ENCODE measurements at regions not wholly inside any gene's neighbourhood (a gene's known extent, or its start where the extent isn't known, plus 50 kb on each side); places are given as distances from the start of the nearest gene placed in this dataset.

DNA sequence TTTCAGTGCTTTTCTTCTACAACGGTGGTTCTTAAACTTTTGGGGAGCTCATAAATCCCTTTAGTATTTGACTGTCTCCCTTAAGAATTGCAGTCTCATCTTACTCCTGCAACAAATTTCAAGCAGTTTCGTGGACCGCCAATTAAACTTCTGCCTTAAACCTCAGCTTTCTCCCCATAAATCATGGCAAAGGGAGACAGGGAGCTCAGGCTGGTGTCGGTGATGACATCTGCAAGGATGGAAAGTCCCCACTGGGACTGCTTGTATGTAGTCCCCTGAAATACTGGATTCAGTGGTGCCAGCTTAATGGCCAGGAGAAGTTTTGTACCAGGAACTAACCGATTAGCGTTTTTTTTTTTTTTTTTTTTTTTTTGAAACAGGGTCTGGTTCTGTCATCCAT, 148.7 kb upstream of the ITGA6 start:
- Mint-ChIP-seq H3K27me3 (no peaks in the 10 kb centered on the region), H3K27ac (no peak overlapping the region), H3K9me3 (ENCODE audit: low read depth) (no peaks in the 10 kb centered on the region), H3K36me3 (peaks cover 8% of the 10 kb centered on the region), H3K4me1 (ENCODE audit: low read depth) (peaks cover 11% of the 10 kb centered on the region), H3K4me3 (no peak overlapping the region)

DNA sequence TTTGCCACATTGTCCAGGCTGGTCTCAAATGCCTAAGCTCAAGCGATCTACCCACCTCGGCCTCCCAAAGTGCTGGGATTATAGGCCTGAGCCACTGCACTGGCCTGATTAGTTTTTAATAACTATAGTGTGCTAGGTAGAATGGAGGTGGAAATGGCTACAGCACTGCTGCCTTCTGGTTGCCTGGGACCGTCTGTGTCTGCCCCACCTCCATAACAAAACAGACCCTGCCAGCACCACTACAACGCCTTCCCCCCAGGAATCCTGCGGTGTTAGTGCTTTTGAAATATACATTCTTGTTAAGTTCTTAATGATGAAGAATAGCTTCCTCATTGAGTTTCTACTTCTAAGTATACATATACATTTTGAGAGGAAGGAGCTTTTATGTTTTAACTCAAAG, 148.2 kb upstream of the ITGA6 start:
- no peak overlapping the region for H3K4me3 Mint-ChIP-seq
- peaks cover 8% of the 10 kb centered on the region for H3K36me3 Mint-ChIP-seq
- H3K27me3 Mint-ChIP-seq, result no peaks in the 10 kb centered on the region
- H3K9me3 Mint-ChIP-seq (ENCODE audit: low read depth), result no peaks in the 10 kb centered on the region
- H3K27ac Mint-ChIP-seq, result no peak overlapping the region
- peaks cover 7% of the 10 kb centered on the region for H3K4me1 Mint-ChIP-seq (ENCODE audit: low read depth)

DNA sequence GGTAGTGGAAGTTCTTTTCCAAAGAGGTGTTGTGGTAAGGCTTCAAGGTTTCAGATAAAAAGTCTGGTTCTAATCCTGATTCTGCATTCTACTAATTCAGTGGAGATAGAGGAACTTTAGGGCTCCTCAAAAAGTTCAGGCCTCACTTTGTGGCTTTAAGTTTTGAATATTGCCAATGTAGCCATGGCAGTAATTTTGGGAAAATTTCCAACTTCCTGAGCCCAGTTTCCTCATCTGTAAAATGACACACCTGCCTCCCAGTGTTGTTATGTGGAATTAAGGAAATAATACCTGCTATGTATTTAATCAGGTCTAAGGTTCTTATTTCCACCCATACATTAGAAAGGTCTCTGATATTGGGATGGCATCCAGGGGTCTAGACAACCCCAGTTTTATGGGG, 147.6 kb upstream of the ITGA6 start:
- Mint-ChIP-seq H3K27me3 (no peaks in the 10 kb centered on the region), H3K4me1 (ENCODE audit: low read depth) (peaks cover 8% of the 10 kb centered on the region), H3K36me3 (peaks cover 8% of the 10 kb centered on the region), H3K9me3 (ENCODE audit: low read depth) (no peaks in the 10 kb centered on the region), H3K4me3 (no peak overlapping the region), H3K27ac (no peak overlapping the region)

GRCh38 chr2:172280571-172281361, 146.6 kb upstream of the ITGA6 start:
- Mint-ChIP-seq H3K27me3 (no peaks in the 10 kb centered on the region), H3K4me3 (no peak overlapping the region), H3K9me3 (ENCODE audit: low read depth) (no peaks in the 10 kb centered on the region), H3K36me3 (peaks cover 8% of the 10 kb centered on the region), H3K27ac (no peak overlapping the region), H3K4me1 (ENCODE audit: low read depth) (peaks cover 9% of the 10 kb centered on the region)

- Mint-ChIP-seq H3K9me3 (ENCODE audit: low read depth) (no peaks in the 10 kb centered on the region), H3K27me3 (no peaks in the 10 kb centered on the region), H3K36me3 (peaks cover 2% of the 10 kb centered on the region), H3K27ac (no peak overlapping the region), H3K4me3 (no peak overlapping the region), H3K4me1 (ENCODE audit: low read depth) (peaks cover 20% of the 10 kb centered on the region)
Measured at GRCh38 chr2:172281648-172282570, 145.5 kb upstream of the ITGA6 start.

GRCh38 chr2:172282944-172283343, 144.4 kb upstream of the ITGA6 start:
- Mint-ChIP-seq H3K27me3 (no peaks in the 10 kb centered on the region), H3K36me3 (no peaks in the 10 kb centered on the region), H3K9me3 (ENCODE audit: low read depth) (no peaks in the 10 kb centered on the region), H3K27ac (no peak overlapping the region), H3K4me3 (no peak overlapping the region), H3K4me1 (ENCODE audit: low read depth) (peaks cover 24% of the 10 kb centered on the region)

DNA sequence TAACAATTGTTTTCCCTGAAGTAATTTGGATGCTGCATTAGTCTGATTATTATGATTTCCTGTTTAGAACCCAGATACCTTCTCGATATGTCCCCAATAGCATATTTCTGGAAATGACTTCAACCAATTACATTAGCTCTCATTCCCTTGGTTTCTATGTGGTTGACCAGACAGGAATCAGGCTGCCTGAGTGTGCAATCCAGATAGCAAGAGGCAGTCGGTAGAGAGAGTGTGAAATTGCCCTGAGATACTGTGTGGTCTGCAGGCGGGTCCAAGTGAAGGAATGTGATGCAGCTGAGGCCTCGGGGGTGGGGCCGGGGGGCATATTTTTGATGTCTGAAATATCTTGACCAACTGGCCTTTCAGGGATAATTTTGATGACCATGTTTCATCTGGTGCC, 143.9 kb upstream of the ITGA6 start:
- no peaks in the 10 kb centered on the region for H3K9me3 Mint-ChIP-seq (ENCODE audit: low read depth)
- no peak overlapping the region for H3K4me3 Mint-ChIP-seq
- no peaks in the 10 kb centered on the region for H3K36me3 Mint-ChIP-seq
- H3K27me3 Mint-ChIP-seq, result no peaks in the 10 kb centered on the region
- H3K4me1 Mint-ChIP-seq (ENCODE audit: low read depth), result peaks cover 29% of the 10 kb centered on the region
- H3K27ac Mint-ChIP-seq, result no peak overlapping the region

DNA sequence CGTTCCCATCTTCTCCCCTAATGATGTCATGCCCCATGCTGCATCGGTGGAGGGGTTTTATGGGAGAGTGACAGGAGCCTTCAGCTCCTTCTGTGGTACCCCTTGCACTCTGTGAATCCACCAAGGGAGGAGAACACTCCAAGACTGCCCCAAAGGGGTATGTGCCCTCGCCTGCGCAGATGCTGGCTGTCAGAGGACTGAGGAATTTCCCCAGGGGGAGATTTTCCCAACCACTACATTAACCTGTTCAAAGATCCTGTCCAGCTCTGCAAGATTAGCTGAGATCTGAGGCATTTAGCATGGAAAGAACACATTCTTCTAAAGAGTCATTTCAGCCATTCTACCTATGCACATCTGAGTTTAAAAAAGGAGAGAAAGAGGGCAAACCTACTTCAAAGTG, 143.2 kb upstream of the ITGA6 start:
- Mint-ChIP-seq H3K27me3 (no peaks in the 10 kb centered on the region), H3K36me3 (no peaks in the 10 kb centered on the region), H3K4me3 (no peak overlapping the region), H3K9me3 (ENCODE audit: low read depth) (no peaks in the 10 kb centered on the region), H3K27ac (no peak overlapping the region), H3K4me1 (ENCODE audit: low read depth) (peaks cover 33% of the 10 kb centered on the region)

DNA sequence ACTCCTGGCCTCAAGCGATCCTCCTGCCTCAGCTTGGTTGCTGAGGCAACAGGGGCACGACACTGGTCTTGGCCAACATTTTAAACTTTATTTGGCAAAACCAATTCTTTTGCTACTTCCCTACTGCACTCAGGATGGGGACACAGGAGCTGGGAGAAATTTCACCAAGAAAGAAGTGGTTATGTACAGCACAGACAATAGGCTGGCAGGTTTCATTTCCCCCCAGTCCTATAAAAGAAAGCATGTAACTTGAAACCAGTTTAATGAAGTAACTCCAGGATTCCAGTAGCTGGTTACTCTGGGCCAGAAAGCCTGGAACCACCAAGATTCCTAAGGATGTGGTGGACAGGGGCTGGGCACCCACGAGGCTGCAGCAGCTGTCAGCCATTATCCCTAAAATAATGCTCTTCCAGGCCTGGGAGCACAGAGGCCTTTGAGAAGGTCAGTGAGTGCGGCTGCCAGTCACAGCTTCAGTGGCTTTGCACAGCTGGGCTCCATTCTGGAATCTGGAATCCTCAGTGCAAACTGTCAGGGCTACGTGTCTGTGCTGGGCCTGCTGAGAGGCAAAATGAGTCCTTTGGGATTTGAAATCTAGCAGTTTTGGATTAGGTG, 142.3 kb upstream of the ITGA6 start:
- Mint-ChIP-seq H3K4me1 (ENCODE audit: low read depth) (peaks cover 33% of the 10 kb centered on the region), H3K36me3 (no peaks in the 10 kb centered on the region), H3K4me3 (no peak overlapping the region), H3K27me3 (no peaks in the 10 kb centered on the region), H3K9me3 (ENCODE audit: low read depth) (no peaks in the 10 kb centered on the region), H3K27ac (no peak overlapping the region)

DNA sequence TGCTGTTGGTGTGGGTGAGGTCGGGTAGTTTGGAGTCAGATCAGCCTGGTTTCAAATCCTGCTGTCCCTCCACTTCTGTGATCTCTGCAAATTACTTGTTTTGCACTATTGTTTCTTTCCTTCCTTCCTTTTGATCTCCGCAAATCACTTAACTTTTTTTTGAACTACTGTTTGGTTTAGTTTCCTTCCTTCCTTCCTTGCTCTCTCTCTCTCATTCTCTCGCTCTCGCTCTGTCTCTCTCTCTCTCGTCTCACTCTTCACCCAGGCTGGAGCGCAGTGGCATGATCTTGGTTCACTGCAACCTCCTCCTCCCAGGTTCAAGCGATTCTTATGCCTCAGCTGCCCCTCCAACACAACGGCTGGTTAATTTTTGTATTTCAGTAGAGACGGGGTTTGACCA, 141.6 kb upstream of the ITGA6 start:
- H3K4me3 Mint-ChIP-seq, result peak overlapping the region; percentile 31
- H3K9me3 Mint-ChIP-seq (ENCODE audit: low read depth), result no peaks in the 10 kb centered on the region
- H3K36me3 Mint-ChIP-seq, result no peaks in the 10 kb centered on the region
- H3K27ac Mint-ChIP-seq, result peak overlapping the region; percentile 13
- H3K4me1 Mint-ChIP-seq (ENCODE audit: low read depth), result peaks cover 33% of the 10 kb centered on the region
- H3K27me3 Mint-ChIP-seq, result no peaks in the 10 kb centered on the region

- Mint-ChIP-seq H3K4me1 (ENCODE audit: low read depth) (peaks cover 33% of the 10 kb centered on the region), H3K27ac (no peak overlapping the region), H3K9me3 (ENCODE audit: low read depth) (no peaks in the 10 kb centered on the region), H3K4me3 (no peak overlapping the region), H3K36me3 (no peaks in the 10 kb centered on the region), H3K27me3 (no peaks in the 10 kb centered on the region)
Measured at GRCh38 chr2:172287190-172287589, 140.2 kb upstream of the ITGA6 start.

GRCh38 chr2:172287605-172288315, 139.6 kb upstream of the ITGA6 start:
- no peaks in the 10 kb centered on the region for H3K36me3 Mint-ChIP-seq
- H3K27ac Mint-ChIP-seq, result no peak overlapping the region
- no peaks in the 10 kb centered on the region for H3K27me3 Mint-ChIP-seq
- no peak overlapping the region for H3K4me3 Mint-ChIP-seq
- H3K9me3 Mint-ChIP-seq (ENCODE audit: low read depth), result no peaks in the 10 kb centered on the region
- H3K4me1 Mint-ChIP-seq (ENCODE audit: low read depth), result peaks cover 33% of the 10 kb centered on the region

GRCh38 chr2:172288603-172289002, 138.8 kb upstream of the ITGA6 start:
- Mint-ChIP-seq H3K27ac (no peak overlapping the region), H3K4me1 (ENCODE audit: low read depth) (peaks cover 33% of the 10 kb centered on the region)

DNA sequence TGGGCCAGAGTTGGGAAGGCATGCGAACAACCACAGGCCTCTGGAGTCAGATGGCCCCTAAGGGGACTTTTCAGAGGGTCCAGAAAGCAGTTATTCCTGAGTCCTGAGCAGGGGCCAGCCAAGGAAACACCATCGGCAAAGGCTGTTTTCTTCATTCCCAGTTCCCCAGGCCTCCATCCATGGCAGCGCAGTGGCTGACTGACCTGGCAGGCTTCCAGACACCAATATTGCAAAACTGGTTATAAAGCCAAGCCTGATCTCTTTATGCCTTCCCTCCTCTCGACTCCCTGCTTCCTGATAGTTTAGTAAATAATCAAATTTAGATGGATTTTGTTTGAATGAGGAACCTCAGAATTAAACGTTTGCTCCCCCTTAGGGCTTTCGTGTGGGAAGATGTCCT, 133.4 kb upstream of the ITGA6 start:
- H3K27me3 Mint-ChIP-seq, result no peaks in the 10 kb centered on the region
- H3K36me3 Mint-ChIP-seq, result no peaks in the 10 kb centered on the region
- no peak overlapping the region for H3K4me3 Mint-ChIP-seq
- H3K4me1 Mint-ChIP-seq (ENCODE audit: low read depth), result no peaks in the 10 kb centered on the region
- no peaks in the 10 kb centered on the region for H3K9me3 Mint-ChIP-seq (ENCODE audit: low read depth)
- no peak overlapping the region for H3K27ac Mint-ChIP-seq

More at GRCh38 chr2:172288603-172289002, 138.8 kb upstream of the ITGA6 start:
- Mint-ChIP-seq H3K27me3 (no peaks in the 10 kb centered on the region), H3K9me3 (ENCODE audit: low read depth) (no peaks in the 10 kb centered on the region), H3K4me3 (no peak overlapping the region), H3K36me3 (no peaks in the 10 kb centered on the region)

All from activated naive CD8-positive, alpha-beta T cell (primary cell).